Activated T-cell treated with anti-CD3 and anti-CD28 coated beads, Interleukin-2, amount 50 U/mL, for 1 hour (primary cell): ENCODE measurements at regions not wholly inside any gene's neighbourhood (a gene's known extent, or its start where the extent isn't known, plus 50 kb on each side); places are given as distances from the start of the nearest gene placed in this dataset.
"Not testable (repeated sequence)": the region's sequence is repeated elsewhere in the genome, so short reads cannot be mapped to it uniquely, and the experiment has no call there.

Experiments
- DNase-seq: peaks from one replicate; pipeline ENCODE4 v3.0.0-alpha.2; 2020

DNA sequence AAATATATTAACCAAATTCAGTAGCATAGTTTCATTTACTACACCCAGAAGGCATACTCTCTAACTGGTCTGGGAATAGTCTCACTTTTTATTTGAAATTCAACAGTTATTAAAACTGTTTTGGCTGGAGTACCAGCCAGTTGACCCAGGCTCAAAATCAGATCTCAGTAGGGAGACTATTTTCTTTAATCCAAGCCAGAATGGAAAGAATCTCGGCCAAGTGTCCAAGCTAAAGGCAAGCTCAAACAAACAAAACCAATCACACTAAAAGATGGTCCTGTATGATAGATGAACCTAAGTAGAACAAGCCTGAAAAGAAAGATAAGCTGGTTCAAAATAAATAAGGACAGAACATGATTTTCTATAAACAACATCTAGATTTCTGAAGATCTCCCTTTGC, 259.6 kb upstream of the POM121L12 start:
- DNase-seq, result no peak

DNA sequence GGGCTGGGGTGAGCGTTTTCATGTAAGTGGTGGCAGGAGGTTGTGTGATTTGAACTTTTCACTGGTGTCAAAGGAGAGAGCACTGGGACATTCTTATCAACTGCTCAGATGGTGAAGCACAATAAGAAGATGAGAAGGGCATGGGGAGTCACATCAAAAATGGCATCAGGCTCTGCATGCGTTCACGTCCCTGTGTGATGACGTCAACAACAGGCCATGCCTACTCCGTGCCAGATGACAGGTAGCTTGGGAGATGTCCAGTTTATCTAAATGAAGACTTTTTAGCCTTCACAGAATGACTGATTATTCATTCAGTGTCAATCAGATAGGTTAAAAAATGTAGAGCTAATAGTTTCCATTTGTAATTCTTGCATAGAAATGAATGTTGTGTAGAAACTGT, 264.3 kb upstream of the POM121L12 start:
- no peak for DNase-seq

DNA sequence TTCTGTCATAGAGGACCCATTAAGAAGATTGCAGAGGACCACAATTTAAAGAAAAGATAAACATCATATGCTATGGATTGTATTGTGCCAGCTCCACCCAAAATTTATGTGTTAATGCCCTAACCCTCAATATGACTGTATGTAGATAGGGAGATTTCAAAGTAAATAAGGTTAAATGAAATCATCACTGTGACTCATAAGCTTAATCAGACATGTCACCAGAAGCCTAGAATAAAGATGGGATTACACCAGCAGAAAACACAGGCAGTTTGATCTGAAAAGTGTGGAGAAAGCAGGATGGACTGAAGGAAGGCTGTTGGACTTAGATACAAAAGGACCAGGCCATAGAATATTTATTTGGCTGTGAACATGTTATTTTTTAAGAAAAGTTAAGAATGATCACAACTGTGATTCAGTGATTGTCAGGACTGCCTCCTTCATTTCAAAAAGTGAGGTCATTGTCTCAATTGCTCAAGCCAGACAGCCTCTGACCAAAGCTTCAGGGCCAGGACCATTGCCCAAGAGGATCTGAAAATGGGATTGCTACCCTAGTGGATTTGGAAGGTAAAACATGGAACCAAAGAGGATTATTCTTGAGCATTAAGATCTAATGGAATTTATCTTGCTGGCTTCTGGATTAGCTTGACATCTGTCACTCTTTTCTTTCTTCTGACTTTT, 270.8 kb upstream of the POM121L12 start:
- DNase-seq, result no peak

DNA sequence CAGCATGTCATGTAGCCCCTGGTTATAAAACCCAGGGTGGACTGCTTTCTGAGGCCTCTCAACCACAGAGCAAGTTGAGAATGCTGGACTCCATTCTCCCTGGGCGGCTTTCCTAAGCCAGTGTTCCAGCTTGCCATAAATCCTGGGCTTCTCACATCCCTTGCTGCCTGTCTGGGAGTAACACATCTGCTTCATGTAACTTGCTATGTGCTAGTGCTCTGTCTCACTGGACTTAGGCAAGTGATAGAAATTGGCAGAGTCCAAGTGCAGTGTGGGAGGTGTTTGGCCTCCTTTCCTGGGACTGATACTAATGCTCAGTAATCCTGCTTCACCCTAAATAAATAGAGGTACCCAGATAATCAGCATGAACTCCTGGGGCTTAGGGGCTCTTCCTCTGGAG, 277.1 kb upstream of the POM121L12 start:
- no peak for DNase-seq

DNA sequence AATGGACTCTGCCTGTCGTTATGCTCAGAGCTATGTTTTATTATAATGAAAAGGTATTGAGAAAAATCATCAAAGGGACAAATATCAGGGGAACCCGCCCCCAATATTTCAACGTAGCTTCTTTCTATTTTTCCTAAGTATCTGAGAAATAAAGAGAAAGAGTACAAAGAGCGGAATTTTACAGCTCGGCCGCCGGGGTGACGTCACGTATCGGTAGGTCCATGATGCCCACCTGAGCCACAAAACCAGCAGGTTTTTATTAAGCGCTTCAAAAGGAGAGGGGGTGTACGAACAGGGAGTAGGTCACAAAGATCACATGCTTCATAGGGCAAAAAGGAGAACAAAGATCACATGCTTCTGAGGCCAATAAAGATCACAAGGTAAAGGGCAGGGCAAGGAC, 281.6 kb upstream of the POM121L12 start:
- no peak for DNase-seq

DNA sequence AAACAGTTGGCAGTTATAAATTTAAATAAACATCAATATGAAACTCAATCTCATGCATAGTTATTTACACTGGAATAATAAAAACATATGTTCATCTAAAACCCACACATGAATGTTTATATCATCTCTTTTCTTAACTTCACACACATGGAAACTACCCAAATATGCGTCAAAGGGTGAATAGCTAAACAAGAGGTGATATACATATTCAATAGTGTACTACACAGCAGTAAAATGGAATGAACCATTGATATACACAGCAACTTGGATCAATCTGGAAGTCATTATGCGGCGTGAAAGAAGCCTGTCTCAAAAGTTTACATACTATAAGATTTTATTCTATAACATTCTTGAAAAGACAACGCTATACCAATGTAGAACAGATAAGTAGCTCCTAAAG, 282.5 kb upstream of the POM121L12 start:
- no peak for DNase-seq

DNA sequence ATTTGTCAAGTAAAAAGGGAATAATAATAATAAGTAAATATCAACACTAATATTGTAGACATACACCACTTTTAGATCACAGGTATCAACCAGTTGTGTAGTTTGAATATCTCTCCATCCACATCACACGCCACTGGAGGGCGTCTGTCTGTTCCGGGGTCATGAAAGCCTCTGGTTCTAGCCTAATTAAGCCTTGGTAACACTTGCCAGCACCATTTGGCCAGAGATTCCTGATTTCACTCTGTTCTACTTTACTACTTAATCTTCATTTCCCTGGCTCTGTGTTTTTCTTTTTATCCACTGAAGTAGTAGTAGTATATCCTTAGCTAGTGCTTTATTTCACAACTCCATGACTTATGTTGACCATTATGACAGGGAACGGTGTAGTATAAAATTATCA, 285.6 kb upstream of the POM121L12 start:
- no peak for DNase-seq

DNA sequence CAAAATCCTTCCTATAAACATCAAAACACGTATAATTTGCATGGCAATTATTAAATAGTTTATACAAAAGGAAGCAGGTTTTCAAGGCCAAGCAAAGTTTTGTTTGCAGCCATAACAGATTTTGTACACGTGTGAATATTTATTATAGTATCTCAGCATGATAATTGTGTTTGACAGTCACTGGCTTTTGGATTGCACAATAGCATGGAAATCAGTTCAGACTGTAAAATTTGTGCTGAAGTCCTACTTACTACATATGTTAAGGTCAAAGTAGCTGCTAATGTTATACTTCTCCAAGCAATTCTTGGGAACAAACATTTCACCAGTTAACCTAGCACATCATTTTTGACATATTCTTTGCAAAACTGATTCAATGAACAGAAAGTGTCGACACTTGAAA, 287.6 kb upstream of the POM121L12 start:
- DNase-seq, result no peak

DNA sequence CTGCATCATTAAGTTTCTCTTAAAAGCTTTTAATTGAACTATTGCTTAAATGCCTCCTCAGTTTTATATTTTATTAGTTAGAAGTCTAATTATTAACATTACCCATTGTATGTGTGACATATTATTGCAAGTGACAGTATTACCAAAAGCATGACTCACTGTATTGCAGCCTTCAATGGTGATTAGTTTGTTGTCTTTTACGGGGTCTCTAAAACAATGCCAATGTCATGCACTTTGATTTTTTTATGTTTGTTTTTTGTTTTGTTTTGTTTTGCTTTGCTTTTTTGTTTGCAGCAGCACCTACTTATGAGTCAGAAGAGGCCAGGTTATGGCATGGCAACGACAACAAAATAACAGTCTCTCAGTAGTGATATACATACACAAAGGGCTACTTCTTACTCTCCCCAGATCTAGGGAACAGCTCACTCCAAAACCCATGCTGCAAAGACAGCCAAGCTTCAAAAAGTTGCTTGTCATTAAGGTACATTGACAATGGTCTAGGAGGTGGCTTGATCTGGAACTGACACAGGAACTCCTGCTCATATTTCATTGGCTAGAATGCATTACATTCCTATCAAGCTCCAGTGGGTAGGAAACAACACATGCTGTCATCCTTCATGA, 293.7 kb upstream of the POM121L12 start:
- DNase-seq, result no peak

DNA sequence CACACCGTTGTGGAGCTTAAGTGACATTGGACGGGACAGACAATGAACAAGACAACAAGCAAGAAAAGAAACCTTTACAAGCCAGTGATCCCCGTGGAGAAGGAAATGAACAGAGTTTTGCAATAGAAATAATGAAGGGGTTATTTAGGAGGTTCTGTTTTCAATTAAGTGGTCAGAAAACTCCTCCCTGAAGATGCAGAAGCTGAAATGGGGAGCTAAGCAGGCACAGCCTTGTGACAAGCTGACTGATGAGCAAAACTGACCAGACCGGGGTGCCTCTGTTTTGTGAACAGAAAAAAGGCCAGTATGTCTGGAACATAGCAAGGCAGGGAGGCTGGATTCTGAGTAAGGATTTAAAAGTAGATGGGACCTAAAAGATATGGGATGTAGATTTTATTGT, 299.8 kb upstream of the POM121L12 start:
- no peak for DNase-seq

DNA sequence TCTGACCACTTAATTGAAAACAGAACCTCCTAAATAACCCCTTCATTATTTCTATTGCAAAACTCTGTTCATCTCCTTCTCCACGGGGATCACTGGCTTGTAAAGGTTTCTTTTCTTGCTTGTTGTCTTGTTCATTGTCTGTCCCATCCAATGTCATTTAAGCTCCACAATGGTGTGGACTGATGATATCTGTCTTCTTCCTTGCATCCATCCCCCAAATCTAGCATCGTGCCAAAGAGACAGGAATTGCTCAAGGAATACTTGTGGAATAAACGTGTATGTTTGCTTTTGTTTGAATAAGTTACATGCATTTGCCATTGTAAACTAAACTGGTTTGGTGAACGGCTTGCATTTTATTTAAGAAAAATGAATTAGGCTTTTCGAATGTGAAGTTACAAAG, 306.8 kb upstream of the POM121L12 start:
- not testable (repeated sequence) for DNase-seq

DNA sequence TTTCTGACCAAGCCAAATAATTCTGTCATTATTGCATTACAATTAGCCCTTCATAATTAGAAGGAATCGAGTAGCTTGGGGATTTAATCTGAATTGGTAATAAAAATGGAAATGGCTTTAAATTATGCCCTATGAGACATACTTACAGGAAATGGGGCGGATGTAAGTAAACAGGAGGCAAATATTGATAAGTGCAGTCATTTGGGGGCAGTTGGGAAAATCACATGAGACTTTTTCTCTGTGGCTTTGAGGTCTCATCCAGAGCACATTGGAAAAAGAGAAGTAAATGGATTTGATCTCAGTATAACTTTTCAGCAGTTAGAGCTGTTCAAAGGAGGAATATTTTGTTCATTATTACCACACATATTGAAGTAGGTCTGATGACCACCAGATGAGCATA, 307.8 kb upstream of the POM121L12 start:
- no peak for DNase-seq

DNA sequence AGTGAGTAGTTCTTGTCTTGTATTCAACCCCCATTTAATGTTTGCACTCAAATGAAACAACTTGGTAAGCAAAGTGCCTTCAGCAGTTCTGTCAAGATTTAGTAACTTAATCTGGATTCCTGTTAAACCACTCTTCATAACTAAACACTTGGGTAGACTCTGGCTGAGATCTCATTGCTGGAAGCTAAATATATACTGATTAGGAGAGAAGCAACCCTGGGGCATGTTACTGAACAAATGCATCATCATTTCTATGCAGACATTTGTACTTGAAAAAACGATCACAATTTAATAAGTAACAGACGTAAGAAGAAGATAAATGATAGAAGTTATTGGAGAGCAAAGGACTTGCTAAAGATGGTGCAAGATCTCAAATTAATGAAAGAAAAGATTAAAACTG, 308.4 kb upstream of the POM121L12 start:
- no peak for DNase-seq

DNA sequence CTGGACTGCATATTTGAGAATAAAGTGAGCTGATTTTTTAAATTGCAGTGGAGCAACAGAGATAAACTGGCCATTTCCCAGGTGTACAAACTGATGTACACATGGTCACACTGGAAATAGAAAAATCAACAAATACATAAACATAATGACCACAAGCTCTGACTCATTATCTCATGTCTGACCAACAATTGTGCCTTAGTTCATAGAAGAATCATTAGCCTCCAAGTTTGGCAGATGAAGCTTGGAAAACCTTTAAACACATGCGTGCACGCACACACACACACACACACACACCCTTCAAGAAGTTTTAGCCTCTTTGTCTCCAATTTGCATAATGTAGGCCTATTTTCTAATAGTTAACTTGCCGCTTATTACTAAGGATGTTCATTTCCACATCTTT, 308.9 kb upstream of the POM121L12 start:
- DNase-seq, result no peak

DNA sequence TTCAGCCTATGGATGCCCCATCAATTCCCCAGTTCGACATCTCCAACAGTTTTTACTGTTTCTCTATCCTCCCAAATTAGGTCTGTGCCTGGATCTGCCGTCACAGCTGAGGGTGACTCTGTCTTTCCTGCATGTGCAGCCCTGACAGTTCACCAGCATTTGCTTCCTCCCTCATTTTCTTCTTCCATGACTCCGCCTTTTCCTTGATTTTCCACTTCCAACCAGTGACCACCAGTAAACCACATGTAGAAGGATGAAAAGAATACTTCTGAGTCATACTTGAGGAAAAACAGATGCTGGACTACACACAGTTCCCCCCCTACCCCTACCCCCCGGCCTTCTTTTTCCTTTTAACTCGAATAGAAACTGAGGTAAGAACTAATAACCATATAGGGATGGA, 311.8 kb upstream of the POM121L12 start:
- DNase-seq, result no peak

DNA sequence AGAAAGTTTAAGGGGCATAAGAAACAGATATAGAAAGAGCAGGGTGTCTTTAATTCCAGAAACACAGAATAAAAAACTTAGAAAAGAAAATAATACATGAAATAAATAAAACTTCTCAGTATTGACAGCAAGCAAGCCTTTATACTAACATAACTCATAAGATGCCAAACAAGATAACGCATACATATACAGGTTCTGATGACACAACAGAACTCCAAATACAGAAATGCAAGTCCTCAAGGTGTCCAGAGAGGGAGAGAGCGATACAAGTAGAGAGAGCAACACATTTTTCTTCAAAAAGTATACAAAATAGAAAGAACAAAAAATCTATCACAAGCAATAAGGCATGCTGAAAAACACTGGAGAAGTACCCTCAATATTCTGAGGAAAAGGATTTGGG, 314.6 kb upstream of the POM121L12 start:
- DNase-seq, result no peak

DNA sequence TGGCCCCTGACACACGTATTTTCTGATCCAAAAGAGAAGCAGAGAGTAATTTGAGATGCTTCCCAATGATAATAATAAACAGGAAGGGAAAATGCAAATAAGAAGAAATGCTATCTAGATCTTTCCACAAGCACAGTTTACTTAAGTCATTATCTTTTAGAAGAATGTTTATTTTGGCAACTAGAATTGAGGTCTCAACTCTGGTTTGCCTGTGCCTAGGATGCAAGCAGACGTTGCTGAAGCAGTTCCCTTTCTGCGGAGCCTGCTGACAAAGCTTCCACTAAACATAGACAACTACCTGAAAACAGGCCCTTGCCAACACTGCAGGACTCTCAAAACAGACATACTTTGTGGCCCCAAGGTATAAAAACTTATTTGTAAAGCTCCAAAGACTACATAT, 315.8 kb upstream of the POM121L12 start:
- DNase-seq, result no peak

DNA sequence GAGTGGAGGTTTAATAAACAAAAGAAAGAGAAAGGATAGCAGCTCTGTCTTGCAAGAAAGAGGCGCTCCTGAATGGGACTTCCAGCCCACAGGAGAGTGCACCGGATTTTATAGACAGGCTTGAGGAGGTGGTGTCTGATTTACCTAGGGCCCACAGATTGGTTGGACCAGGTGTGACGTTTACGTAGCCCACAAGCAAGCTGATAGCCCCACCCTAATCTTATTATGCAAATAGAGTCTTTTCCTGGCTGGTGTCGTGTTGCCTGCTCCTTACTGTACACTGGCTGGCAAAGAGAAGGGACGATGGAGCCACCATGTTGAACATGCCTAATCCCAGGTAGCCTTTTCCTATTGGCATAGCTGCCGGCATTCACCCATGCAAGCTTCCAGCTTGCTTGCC, 319.7 kb upstream of the POM121L12 start:
- DNase-seq, result no peak

DNA sequence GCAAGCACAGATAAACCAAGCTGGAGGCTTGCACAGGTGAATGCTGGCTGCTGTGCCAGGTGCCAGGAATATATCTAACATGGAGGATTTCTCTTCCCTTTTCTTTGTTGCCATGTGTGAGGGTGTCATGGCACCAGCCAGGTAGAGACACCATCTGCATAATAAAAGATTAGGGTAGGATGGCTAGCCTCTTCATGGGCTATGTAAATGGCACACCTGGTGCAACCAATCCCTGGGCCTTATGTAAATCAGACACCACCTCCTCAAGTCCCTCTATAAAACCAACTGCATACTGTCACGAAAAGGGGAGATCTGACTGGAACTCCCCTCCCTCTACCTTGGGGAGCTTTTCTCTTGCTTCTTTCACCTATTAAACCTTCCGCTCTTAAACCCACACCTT, 322.5 kb upstream of the POM121L12 start:
- no peak for DNase-seq

DNA sequence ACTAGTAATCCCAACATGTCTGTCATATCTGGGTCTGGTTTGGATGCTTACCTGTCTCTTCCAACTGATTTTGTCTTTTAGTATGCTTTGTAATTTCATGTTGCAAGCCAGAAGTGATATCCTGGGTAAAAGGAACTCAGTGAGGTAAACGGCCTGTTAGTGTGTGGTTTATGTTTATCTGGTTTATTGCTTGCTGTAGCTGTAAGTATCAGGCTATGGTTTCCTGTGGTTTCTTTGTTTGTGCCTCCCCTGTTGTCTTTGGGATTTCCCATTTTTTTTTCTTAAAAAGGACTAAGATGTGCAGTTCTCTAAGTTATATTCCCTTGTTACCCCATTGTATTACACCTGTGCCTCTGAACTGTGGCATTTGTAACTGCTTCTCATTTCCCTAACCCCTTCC, 323.5 kb upstream of the POM121L12 start:
- no peak for DNase-seq

DNA sequence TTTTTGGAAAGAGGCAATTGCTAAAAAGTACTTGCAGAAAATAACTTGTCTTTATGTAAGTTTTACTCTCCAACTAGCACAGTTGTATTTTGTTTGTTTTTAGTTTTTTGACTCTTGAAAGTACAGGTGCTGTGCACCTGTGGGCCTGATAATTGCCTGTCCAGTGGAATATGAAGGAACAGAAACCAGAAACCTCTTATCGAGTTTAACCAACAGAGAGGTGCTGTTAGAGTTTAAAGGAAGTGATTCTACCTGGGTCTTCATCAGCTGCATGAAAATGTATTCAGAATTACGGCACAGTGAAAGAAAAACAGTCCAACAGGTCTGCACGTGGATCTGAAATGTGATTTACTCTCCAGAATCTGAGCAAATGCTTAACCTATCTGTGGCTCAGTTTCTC, 326.6 kb upstream of the POM121L12 start:
- DNase-seq, result no peak

DNA sequence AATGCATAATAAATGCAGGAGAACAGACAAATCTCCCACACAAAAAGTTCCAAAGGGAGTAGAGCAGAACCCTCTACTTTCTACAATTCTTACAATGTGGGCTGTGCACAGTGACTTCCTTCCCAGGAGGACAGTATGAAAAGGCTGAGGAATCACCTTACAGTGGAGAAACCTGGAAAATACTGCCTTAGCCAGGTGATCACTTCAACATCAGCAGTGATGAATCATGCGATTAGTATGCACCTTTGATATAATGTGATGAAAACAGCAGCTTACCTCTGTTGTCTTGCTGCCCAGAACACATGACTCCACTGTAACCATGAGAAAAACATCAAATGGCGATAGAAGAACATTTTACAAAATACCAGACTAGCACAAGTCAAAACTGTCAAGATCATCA, 329.7 kb upstream of the POM121L12 start:
- no peak for DNase-seq

DNA sequence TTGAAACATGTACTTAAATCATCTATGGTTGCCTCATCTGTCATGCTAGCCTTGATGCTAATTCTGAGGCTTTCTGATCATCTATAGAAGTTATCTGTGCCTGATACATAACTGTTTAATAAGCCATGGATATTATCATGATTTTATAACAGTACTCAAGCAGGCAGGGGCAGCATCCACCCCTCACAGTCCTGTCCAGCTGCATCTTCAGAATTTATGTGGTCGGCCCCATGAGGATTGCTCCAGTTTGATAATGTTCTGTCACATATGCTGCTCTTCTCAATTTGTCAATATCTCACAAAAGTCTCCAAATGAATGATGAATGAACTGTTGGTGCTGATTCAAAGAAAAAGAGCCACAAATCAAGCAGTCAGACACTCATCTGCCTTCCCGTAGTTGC, 335.1 kb upstream of the POM121L12 start:
- DNase-seq, result no peak

DNA sequence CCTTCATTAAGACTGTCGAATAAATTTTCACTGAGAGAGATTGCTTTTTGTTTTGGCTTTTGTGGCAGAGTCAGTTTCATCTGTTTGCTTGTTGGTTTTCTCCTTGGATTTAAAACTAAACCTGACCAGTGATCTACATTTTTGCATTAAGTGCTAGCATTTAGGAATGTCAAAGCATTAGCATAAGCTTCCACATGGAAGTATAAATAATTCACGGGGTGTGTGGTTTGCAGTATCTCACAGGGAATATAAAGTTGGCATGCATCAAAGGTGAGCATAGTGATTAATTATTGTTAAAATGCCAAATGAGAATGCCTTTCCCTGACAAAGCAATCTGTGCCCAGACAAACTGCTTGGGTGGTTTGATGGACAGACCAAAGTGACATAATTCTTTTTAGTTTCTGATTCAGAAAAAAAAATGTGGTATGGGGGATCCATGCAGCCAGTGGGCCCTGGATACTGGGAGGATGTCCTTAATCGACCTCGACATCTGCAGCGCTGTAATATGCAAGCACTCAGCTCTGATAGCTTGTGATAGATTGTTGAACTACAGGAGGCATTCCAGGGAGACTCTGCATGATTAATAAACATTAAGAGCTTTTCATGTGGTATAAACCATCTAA, 339.3 kb upstream of the POM121L12 start:
- no peak for DNase-seq

DNA sequence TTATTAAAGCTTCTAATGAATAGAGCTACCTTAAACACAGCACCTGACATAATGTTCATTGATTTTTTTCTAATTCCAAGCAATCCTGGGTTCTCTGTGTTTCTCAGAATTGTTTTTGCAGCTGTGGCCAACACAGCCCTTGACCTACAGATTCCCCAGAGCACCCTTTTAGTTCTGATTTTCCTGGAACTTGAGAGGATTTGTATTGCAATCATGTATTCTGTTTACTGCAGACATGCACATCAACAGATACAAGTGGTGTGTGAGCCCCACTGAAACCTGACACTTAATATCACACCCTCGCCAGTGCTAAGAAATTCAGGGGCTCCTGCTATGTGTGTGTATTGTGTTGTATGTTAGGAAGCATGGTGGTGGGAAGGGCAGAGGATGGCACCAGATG, 344.2 kb upstream of the POM121L12 start:
- DNase-seq, result no peak
